Panc1 (cell line): ENCODE measurements at regions not wholly inside any gene's neighbourhood (a gene's known extent, or its start where the extent isn't known, plus 50 kb on each side); places are given as distances from the start of the nearest gene placed in this dataset.

Experiments used
- POLR2AphosphoS5 ChIP-seq: IDR thresholded peaks from 2 replicates; pipeline ENCODE4 v1.6.1; 2012; ENCODE audit warnings: mild to moderate bottlenecking, low read depth, low read length, moderate library complexity
- SIN3A ChIP-seq: IDR thresholded peaks from 2 replicates; pipeline ENCODE4 v1.6.1; 2012; ENCODE audit warnings: low read depth, mild to moderate bottlenecking, low read length, moderate library complexity, borderline replicate concordance; ENCODE audit not compliant: insufficient read depth
- TCF7L2 ChIP-seq: IDR thresholded peaks from 2 replicates; pipeline ENCODE4 v1.6.1; 2011; ENCODE audit warnings: mild to moderate bottlenecking, low read depth, low read length, inconsistent platforms
- TF ChIP-seq, protein P1 (sequence below): fragments of 450-650 bp; IDR thresholded peaks from 2 replicates; pipeline ENCODE4 v1.5.1; 2017; ENCODE audit warnings: mild to moderate bottlenecking
- TF ChIP-seq, protein P2 (sequence below), 2 experiments: IDR thresholded peaks; 2 replicates each; pipeline ENCODE4 v1.6.1; 2011 to 2012; ENCODE audit warnings: low read depth in 2 of 2, control low read depth in 1 of 2, low read length in 1 of 2, mild to moderate bottlenecking in 1 of 2, moderate library complexity in 1 of 2; ENCODE audit not compliant: insufficient read depth in 1 of 2

DNA sequence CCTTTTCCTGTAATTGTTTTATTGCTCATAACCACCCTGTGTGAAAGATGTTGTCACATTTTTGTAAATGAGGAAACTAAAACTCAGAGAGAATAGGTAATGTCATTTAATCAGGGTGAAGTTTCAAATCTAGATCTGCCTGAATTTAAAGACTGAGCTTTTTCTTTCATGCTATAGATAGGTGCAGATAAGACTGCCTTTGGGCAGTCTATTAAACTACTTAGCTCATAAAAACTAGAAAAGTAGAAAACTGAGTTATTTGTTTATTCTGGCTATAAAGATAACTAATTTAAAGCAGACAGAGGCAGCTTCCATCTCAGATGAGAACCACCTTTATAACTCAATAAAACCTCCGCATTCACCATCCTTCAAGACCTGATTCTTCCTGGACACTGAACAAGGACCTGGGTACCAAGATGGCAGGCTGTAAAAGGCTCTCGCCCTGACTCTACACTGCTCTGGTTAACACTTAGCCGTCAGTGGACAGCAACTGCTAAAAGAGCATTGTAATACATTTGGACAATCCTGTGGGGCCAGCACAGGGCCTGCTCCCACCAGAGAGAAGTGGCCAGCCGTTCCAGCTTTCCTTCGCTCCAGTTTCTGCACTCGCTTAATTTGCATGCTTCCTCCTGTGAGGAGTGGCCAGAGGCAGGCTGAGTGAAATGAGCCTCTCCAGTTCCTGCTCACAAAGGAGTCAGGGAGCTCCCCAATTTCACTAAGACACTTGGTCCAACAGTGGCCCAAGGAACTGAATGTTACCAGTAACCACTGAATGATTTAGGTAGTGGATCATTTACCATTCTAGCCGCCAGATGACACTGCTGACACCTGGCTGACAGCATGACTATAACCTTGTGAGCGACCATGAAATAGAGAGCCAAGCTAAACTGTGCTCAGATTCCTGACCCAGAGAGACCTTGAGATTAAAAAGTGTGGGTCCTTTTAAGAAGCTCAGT, 566.4 kb downstream of the EFNA5 start:
- TF ChIP-seq, protein P1, sequence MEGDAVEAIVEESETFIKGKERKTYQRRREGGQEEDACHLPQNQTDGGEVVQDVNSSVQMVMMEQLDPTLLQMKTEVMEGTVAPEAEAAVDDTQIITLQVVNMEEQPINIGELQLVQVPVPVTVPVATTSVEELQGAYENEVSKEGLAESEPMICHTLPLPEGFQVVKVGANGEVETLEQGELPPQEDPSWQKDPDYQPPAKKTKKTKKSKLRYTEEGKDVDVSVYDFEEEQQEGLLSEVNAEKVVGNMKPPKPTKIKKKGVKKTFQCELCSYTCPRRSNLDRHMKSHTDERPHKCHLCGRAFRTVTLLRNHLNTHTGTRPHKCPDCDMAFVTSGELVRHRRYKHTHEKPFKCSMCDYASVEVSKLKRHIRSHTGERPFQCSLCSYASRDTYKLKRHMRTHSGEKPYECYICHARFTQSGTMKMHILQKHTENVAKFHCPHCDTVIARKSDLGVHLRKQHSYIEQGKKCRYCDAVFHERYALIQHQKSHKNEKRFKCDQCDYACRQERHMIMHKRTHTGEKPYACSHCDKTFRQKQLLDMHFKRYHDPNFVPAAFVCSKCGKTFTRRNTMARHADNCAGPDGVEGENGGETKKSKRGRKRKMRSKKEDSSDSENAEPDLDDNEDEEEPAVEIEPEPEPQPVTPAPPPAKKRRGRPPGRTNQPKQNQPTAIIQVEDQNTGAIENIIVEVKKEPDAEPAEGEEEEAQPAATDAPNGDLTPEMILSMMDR: peak; percentile 79
- TF ChIP-seq POLR2AphosphoS5 (no peak), SIN3A (no peak), TCF7L2 (peak; percentile 81)
- TF ChIP-seq, protein P2, sequence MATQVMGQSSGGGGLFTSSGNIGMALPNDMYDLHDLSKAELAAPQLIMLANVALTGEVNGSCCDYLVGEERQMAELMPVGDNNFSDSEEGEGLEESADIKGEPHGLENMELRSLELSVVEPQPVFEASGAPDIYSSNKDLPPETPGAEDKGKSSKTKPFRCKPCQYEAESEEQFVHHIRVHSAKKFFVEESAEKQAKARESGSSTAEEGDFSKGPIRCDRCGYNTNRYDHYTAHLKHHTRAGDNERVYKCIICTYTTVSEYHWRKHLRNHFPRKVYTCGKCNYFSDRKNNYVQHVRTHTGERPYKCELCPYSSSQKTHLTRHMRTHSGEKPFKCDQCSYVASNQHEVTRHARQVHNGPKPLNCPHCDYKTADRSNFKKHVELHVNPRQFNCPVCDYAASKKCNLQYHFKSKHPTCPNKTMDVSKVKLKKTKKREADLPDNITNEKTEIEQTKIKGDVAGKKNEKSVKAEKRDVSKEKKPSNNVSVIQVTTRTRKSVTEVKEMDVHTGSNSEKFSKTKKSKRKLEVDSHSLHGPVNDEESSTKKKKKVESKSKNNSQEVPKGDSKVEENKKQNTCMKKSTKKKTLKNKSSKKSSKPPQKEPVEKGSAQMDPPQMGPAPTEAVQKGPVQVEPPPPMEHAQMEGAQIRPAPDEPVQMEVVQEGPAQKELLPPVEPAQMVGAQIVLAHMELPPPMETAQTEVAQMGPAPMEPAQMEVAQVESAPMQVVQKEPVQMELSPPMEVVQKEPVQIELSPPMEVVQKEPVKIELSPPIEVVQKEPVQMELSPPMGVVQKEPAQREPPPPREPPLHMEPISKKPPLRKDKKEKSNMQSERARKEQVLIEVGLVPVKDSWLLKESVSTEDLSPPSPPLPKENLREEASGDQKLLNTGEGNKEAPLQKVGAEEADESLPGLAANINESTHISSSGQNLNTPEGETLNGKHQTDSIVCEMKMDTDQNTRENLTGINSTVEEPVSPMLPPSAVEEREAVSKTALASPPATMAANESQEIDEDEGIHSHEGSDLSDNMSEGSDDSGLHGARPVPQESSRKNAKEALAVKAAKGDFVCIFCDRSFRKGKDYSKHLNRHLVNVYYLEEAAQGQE (IDR thresholded peaks at IDR 0.05; ENCODE audit: insufficient read depth in 1 of 2, low read depth in 2 of 2, low read length in 1 of 2): no peak
